ENCODE measurements at regions not wholly inside any gene's neighbourhood (a gene's known extent, or its start where the extent isn't known, plus 50 kb on each side); places are given as distances from the start of the nearest gene placed in this dataset.

- DNase-seq (ENCODE audit: low read depth, low spot score): no peak
- no peak overlapping the region for H3K4me3 ChIP-seq (ENCODE audit: low read length)
These were observed 1492.4 kb downstream of the AACS start for GRCh38 chr12:126557659-126558058.

GRCh38 chr12:126558219-126558618 lies 1493.0 kb downstream of the AACS start:
- no peak for DNase-seq (ENCODE audit: low read depth, low spot score)

GRCh38 chr12:126558810-126559209 lies 1493.6 kb downstream of the AACS start:
- DNase-seq (ENCODE audit: low read depth, low spot score): no peak
- no peak overlapping the region for H3K4me3 ChIP-seq (ENCODE audit: low read length)

More at GRCh38 chr12:126558219-126558618, 1493.0 kb downstream of the AACS start:
- H3K4me3 ChIP-seq (ENCODE audit: low read length): no peak overlapping the region

- no peak overlapping the region for H3K4me3 ChIP-seq (ENCODE audit: low read length)
- no peak for DNase-seq (ENCODE audit: low read depth, low spot score)
These were observed 1501.8 kb downstream of the AACS start for GRCh38 chr12:126567016-126567415.

- no peak overlapping the region for H3K4me3 ChIP-seq (ENCODE audit: low read length)
- DNase-seq (ENCODE audit: low read depth, low spot score): no peak
These were observed 1504.5 kb downstream of the AACS start for GRCh38 chr12:126569706-126570105.

GRCh38 chr12:126570566-126570965 lies 1505.3 kb downstream of the AACS start:
- no peak overlapping the region for H3K4me3 ChIP-seq (ENCODE audit: low read length)
- no peak for DNase-seq (ENCODE audit: low read depth, low spot score)

GRCh38 chr12:126572170-126572569 lies 1506.9 kb downstream of the AACS start:
- H3K4me3 ChIP-seq (ENCODE audit: low read length): no peak overlapping the region
- no peak for DNase-seq (ENCODE audit: low read depth, low spot score)

- H3K4me3 ChIP-seq (ENCODE audit: low read length): no peak overlapping the region
- no peak for DNase-seq (ENCODE audit: low read depth, low spot score)
These were observed 1516.4 kb downstream of the AACS start for GRCh38 chr12:126581655-126582054.

GRCh38 chr12:126582231-126582630 lies 1517.0 kb downstream of the AACS start:
- H3K4me3 ChIP-seq (ENCODE audit: low read length): no peak overlapping the region
- DNase-seq (ENCODE audit: low read depth, low spot score): no peak

- H3K4me3 ChIP-seq (ENCODE audit: low read length): peak overlapping the region; percentile 29
- DNase-seq (ENCODE audit: low read depth, low spot score): peak; percentile 87
These were observed 1523.5 kb downstream of the AACS start for GRCh38 chr12:126588586-126589249.

GRCh38 chr12:126591533-126591932 lies 1526.3 kb downstream of the AACS start:
- no peak for DNase-seq (ENCODE audit: low read depth, low spot score)
- H3K4me3 ChIP-seq (ENCODE audit: low read length): no peak overlapping the region

- no peak for DNase-seq (ENCODE audit: low read depth, low spot score)
- no peak overlapping the region for H3K4me3 ChIP-seq (ENCODE audit: low read length)
These were observed 1536.2 kb downstream of the AACS start for GRCh38 chr12:126601184-126602170.

GRCh38 chr12:126602612-126603011 lies 1537.4 kb downstream of the AACS start:
- no peak overlapping the region for H3K4me3 ChIP-seq (ENCODE audit: low read length)
- no peak for DNase-seq (ENCODE audit: low read depth, low spot score)

GRCh38 chr12:126607157-126607556 lies 1541.9 kb downstream of the AACS start:
- no peak overlapping the region for H3K4me3 ChIP-seq (ENCODE audit: low read length)

GRCh38 chr12:126607867-126608266 lies 1542.6 kb downstream of the AACS start:
- H3K4me3 ChIP-seq (ENCODE audit: low read length): no peak overlapping the region
- no peak for DNase-seq (ENCODE audit: low read depth, low spot score)

More at GRCh38 chr12:126607157-126607556, 1541.9 kb downstream of the AACS start:
- no peak for DNase-seq (ENCODE audit: low read depth, low spot score)

- peak; percentile 7 for DNase-seq (ENCODE audit: low read depth, low spot score)
- no peak overlapping the region for H3K4me3 ChIP-seq (ENCODE audit: low read length)
These were observed 1543.5 kb downstream of the AACS start for GRCh38 chr12:126608607-126609175.

- no peak overlapping the region for H3K4me3 ChIP-seq (ENCODE audit: low read length)
- no peak for DNase-seq (ENCODE audit: low read depth, low spot score)
These were observed 1551.2 kb downstream of the AACS start for GRCh38 chr12:126616441-126616840.

GRCh38 chr12:126617312-126617711 lies 1552.1 kb downstream of the AACS start:
- no peak overlapping the region for H3K4me3 ChIP-seq (ENCODE audit: low read length)
- DNase-seq (ENCODE audit: low read depth, low spot score): peak; percentile 11

GRCh38 chr12:126627596-126627995 lies 1562.4 kb downstream of the AACS start:
- H3K4me3 ChIP-seq (ENCODE audit: low read length): no peak overlapping the region
- DNase-seq (ENCODE audit: low read depth, low spot score): no peak

GRCh38 chr12:126636821-126637220 lies 1571.6 kb downstream of the AACS start:
- no peak overlapping the region for H3K4me3 ChIP-seq (ENCODE audit: low read length)
- DNase-seq (ENCODE audit: low read depth, low spot score): no peak

Data from Jurkat, Clone E6-1 (cell line).